ENCODE measurements at regions not wholly inside any gene's neighbourhood (a gene's known extent, or its start where the extent isn't known, plus 50 kb on each side); places are given as distances from the start of the nearest gene placed in this dataset.

DNA sequence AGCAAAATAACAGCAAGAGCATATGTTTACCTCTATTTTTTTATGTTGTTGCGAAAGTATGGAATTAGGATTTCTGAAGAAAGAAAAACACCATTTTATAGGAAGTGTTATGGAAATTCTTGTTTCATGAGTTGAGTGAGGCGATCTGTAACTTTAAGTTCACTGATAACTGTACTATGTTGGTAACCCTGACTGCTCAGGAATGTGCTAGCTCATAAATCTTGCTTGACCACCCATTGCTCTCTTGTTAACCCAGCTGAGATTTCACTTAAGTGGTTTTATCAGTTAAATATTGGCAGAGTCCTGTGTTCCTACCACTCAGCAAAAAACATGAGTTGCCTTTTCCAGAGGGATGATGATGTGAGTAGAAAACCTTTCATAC, 91.1 kb upstream of the STARD4 start:
- TF ChIP-seq, protein P1, sequence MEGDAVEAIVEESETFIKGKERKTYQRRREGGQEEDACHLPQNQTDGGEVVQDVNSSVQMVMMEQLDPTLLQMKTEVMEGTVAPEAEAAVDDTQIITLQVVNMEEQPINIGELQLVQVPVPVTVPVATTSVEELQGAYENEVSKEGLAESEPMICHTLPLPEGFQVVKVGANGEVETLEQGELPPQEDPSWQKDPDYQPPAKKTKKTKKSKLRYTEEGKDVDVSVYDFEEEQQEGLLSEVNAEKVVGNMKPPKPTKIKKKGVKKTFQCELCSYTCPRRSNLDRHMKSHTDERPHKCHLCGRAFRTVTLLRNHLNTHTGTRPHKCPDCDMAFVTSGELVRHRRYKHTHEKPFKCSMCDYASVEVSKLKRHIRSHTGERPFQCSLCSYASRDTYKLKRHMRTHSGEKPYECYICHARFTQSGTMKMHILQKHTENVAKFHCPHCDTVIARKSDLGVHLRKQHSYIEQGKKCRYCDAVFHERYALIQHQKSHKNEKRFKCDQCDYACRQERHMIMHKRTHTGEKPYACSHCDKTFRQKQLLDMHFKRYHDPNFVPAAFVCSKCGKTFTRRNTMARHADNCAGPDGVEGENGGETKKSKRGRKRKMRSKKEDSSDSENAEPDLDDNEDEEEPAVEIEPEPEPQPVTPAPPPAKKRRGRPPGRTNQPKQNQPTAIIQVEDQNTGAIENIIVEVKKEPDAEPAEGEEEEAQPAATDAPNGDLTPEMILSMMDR (IDR thresholded peaks at IDR 0.05; ENCODE audit: low read depth, low read length): no peak
- no peak for TF ChIP-seq EZH2phosphoT487 (IDR thresholded peaks at IDR 0.05; ENCODE audit: low read depth)
